HCT116 (cell line): ENCODE measurements at regions not wholly inside any gene's neighbourhood (a gene's known extent, or its start where the extent isn't known, plus 50 kb on each side); places are given as distances from the start of the nearest gene placed in this dataset.

Source experiments
- ATAC-seq: fragments of 200-7000 bp; cut with Tn5 transposase; 2 replicates; pipeline ENCODE4 v1.9.1; 2020; ENCODE audit warnings: mild to moderate bottlenecking, moderate library complexity
- BruUV-seq: library from RNA; stranded (reverse); fragments of 400-500 nt; replicated peaks from 2 replicates; lab custom pipeline; 2021; lab: Mats Ljungman, UMichigan
- CTCF ChIA-PET: fragments of 300-600 bp; sonication (Branson Sonifier 250); formaldehyde crosslinking; loops from one replicate; lab custom pipeline; 2021; ENCODE audit warnings: antibody characterized with exemption; lab: Charles Lee
- POLR2A ChIA-PET: fragments of 300-600, 350-600 bp; sonication (Branson Sonifier 250); formaldehyde crosslinking; loops from one replicate; lab custom pipeline; 2021; ENCODE audit warnings: antibody characterized with exemption; lab: Charles Lee
- RAD21 ChIA-PET, 2 experiments: fragments of 300-600 bp; sonication (Branson Sonifier 250); formaldehyde crosslinking; loops; one replicate each; lab custom pipeline; 2023; ENCODE audit warnings: low total read pairs in 2 of 2; ENCODE audit not compliant: uncharacterized antibody in 2 of 2, unreplicated experiment in 2 of 2, low non-redundant PET in 1 of 2; lab: Charles Lee
- DNase-seq: peaks from one replicate; pipeline ENCODE4 v3.0.0-alpha.2; 2010; ENCODE audit warnings: low read depth, low spot score
- H2AFZ ChIP-seq: fragments of 200-600 bp; shearing (Covaris generic), sonication (generic); 2 replicates; pipeline ENCODE4 v1.6.1; 2017; ENCODE audit warnings: low read depth, mixed run types, mixed read lengths, antibody characterized with exemption, low read length; ENCODE audit not compliant: poor library complexity, severe bottlenecking
- H3K27ac ChIP-seq: 2 replicates; pipeline ENCODE4 v1.5.1; 2012; ENCODE audit warnings: low read depth, low read length
- H3K27me3 ChIP-seq: fragments of 200-600 bp; sonication (generic); 2 replicates; pipeline ENCODE4 v1.6.1; 2016; ENCODE audit warnings: mixed run types, low read length, mixed read lengths; ENCODE audit not compliant: insufficient read depth
- H3K36me3 ChIP-seq, 2 experiments: fragments of 200-500 bp in 1 of 2; fragments of 200-600 bp in 1 of 2; sonication (Bioruptor generic) in 1 of 2; sonication (generic) in 1 of 2; 2 replicates each; pipeline versions ENCODE4 v1.5.1 to v1.6.1; 2014 to 2016; ENCODE audit warnings: low read length in 2 of 2, inconsistent platforms in 1 of 2, mixed read lengths in 1 of 2, mixed run types in 1 of 2; ENCODE audit not compliant: insufficient read depth in 2 of 2, control insufficient read depth in 1 of 2
- H3K4me1 ChIP-seq, 2 experiments: fragments of 200-600 bp in 1 of 2; sonication (generic) in 1 of 2; 2 replicates each; pipeline versions ENCODE4 v1.5.1 to v1.6.1; 2012 to 2017; ENCODE audit warnings: low read length in 2 of 2, inconsistent platforms in 1 of 2, mild to moderate bottlenecking in 1 of 2, mixed read lengths in 1 of 2, mixed run types in 1 of 2, moderate library complexity in 1 of 2; ENCODE audit not compliant: insufficient read depth in 2 of 2, control insufficient read depth in 1 of 2
- H3K4me2 ChIP-seq: fragments of 200-600 bp; sonication (generic); 2 replicates; pipeline ENCODE4 v1.6.1; 2017; ENCODE audit warnings: mixed run types, low read length, mixed read lengths
- H3K4me3 ChIP-seq, 2 experiments: fragments of 200-600 bp in 1 of 2; sonication (generic) in 1 of 2; replicated peaks in 1 of 2; 2 replicates each; pipeline ENCODE4 v1.5.1; 2011 to 2016; ENCODE audit warnings: low read length in 2 of 2, control low read depth in 1 of 2, low read depth in 1 of 2, mild to moderate bottlenecking in 1 of 2, mixed read lengths in 1 of 2, mixed run types in 1 of 2
- H3K79me2 ChIP-seq: fragments of 200-600 bp; sonication (generic); 2 replicates; pipeline ENCODE4 v1.6.1; 2017; ENCODE audit warnings: mild to moderate bottlenecking, mixed run types, low read length, moderate library complexity, mixed read lengths; ENCODE audit not compliant: insufficient read depth
- H3K9ac ChIP-seq: fragments of 200-600 bp; sonication (generic); 2 replicates; pipeline ENCODE4 v1.6.1; 2016; ENCODE audit warnings: low read length, mixed read lengths
- H3K9me2 ChIP-seq: fragments of 200-600 bp; sonication (generic), shearing (Covaris generic); 2 replicates; pipeline ENCODE4 v1.6.1; 2017; ENCODE audit warnings: mixed run types, mild to moderate bottlenecking, moderate library complexity; ENCODE audit not compliant: insufficient read depth
- H3K9me3 ChIP-seq, 2 experiments: fragments of 200-500 bp in 1 of 2; fragments of 200-600 bp in 1 of 2; sonication (Bioruptor generic) in 1 of 2; sonication (generic) in 1 of 2; 2 replicates each; pipeline ENCODE4 v1.6.1; 2014 to 2017; ENCODE audit warnings: low read length in 2 of 2, mixed read lengths in 2 of 2, inconsistent platforms in 1 of 2, low read depth in 1 of 2, mild to moderate bottlenecking in 1 of 2, mixed run types in 1 of 2, moderate library complexity in 1 of 2; ENCODE audit not compliant: control insufficient read depth in 1 of 2, insufficient read depth in 1 of 2
- H4K20me1 ChIP-seq: fragments of 200-600 bp; sonication (generic), shearing (Covaris generic); 2 replicates; pipeline ENCODE4 v1.6.1; 2017; ENCODE audit warnings: mixed run types, mild to moderate bottlenecking, moderate library complexity; ENCODE audit not compliant: insufficient read depth
- CBX3 ChIP-seq: IDR thresholded peaks from 2 replicates; pipeline ENCODE4 v1.6.1; 2012; ENCODE audit warnings: low read depth
- CEBPB ChIP-seq: IDR thresholded peaks from 2 replicates; pipeline ENCODE4 v1.6.1; 2012; ENCODE audit warnings: low read depth
- CTCF ChIP-seq, 3 experiments: fragments of 200-600 bp in 1 of 3; sonication (generic) in 1 of 3; IDR thresholded peaks in 2 of 3; conservative IDR thresholded peaks in 1 of 3; 2 replicates each; pipeline ENCODE4 v1.5.1; 2012 to 2017; ENCODE audit warnings: low read depth in 2 of 3, low read length in 2 of 3, antibody characterized with exemption in 1 of 3, borderline replicate concordance in 1 of 3, control low read depth in 1 of 3, mild to moderate bottlenecking in 1 of 3, mixed read lengths in 1 of 3, mixed run types in 1 of 3, moderate library complexity in 1 of 3; ENCODE audit not compliant: insufficient read depth in 1 of 3
- EGR1 ChIP-seq: IDR thresholded peaks from 2 replicates; pipeline ENCODE4 v1.6.1; 2012; ENCODE audit warnings: low read depth
- ELF1 ChIP-seq: IDR thresholded peaks from 2 replicates; pipeline ENCODE4 v1.6.1; 2012; ENCODE audit warnings: low read depth, borderline replicate concordance
- EZH2 ChIP-seq: fragments of 200-600 bp; sonication (generic); IDR thresholded peaks from 2 replicates; pipeline ENCODE4 v1.6.1; 2017; ENCODE audit warnings: antibody characterized with exemption, mixed run types
- EZH2phosphoT487 ChIP-seq: fragments of 200-600 bp; IDR thresholded peaks from 2 replicates; pipeline ENCODE4 v1.6.1; 2018; ENCODE audit warnings: antibody characterized with exemption, borderline replicate concordance
- FOSL1 ChIP-seq: IDR thresholded peaks from 2 replicates; pipeline ENCODE4 v1.6.1; 2012; ENCODE audit warnings: low read depth
- JUND ChIP-seq: IDR thresholded peaks from 2 replicates; pipeline ENCODE4 v1.6.1; 2012
- POLR2A ChIP-seq: IDR thresholded peaks from 2 replicates; pipeline ENCODE4 v1.7.0; 2011; ENCODE audit warnings: borderline replicate concordance; ENCODE audit not compliant: insufficient read depth, insufficient read length; ENCODE audit errors: extremely low read depth
- POLR2AphosphoS5 ChIP-seq: IDR thresholded peaks from 2 replicates; pipeline ENCODE4 v1.6.1; 2011; ENCODE audit warnings: mild to moderate bottlenecking, low read depth, low read length, moderate library complexity
- RAD21 ChIP-seq: IDR thresholded peaks from 2 replicates; pipeline ENCODE4 v1.6.1; 2012; ENCODE audit warnings: low read depth, mild to moderate bottlenecking
- SP1 ChIP-seq: IDR thresholded peaks from 2 replicates; pipeline ENCODE4 v1.6.1; 2012; ENCODE audit warnings: low read depth
- SRF ChIP-seq: IDR thresholded peaks from 2 replicates; pipeline ENCODE4 v1.6.1; 2012; ENCODE audit warnings: low read depth
- YY1 ChIP-seq: IDR thresholded peaks from 2 replicates; pipeline ENCODE4 v1.6.1; 2011; ENCODE audit warnings: low read length, low read depth, moderate library complexity, mild to moderate bottlenecking; ENCODE audit not compliant: insufficient replicate concordance; ENCODE audit errors: extremely low read depth
- ZFX ChIP-seq: fragments of 450-650 bp; IDR thresholded peaks from 2 replicates; pipeline ENCODE4 v1.6.1; 2017
- intact Hi-C: fragments of 100-400 bp; cut with micrococcal nuclease; formaldehyde crosslinking; loops from 2 replicates; pipeline ENCODE4 v1.10.0; 2022
- TF ChIP-seq, protein P1 (sequence below): IDR thresholded peaks from 2 replicates; pipeline ENCODE4 v1.6.1; 2011; ENCODE audit warnings: mild to moderate bottlenecking, low read length, moderate library complexity; ENCODE audit not compliant: insufficient replicate concordance; ENCODE audit errors: extremely low read depth
- TF ChIP-seq, protein P2 (sequence below): IDR thresholded peaks from 2 replicates; pipeline ENCODE4 v1.6.1; 2012

DNA sequence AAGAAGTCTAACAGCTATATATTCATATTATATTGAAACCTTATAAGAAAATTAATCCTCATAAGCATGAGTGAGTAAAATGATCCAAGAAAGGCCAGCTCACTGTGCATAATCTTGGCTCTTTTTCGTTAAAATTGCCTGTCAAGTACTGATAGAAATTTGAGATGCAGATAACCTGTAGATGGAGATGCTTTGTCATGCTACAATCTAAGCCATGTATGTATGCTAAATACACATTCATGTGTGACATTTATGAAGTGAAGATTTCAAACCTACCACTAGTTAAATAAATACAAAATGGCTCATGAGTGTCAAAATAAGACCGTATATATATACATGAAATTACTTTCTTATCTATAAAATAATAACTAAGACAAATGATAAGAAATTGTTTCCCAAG lies 1491.5 kb upstream of the PRMT6 start (continued):
- TF ChIP-seq YY1 = no peak
- no peak for TF ChIP-seq SRF
- TF ChIP-seq POLR2AphosphoS5 = no peak
- no peak for TF ChIP-seq CTCF (IDR thresholded peaks at IDR 0.05 in 2 of 3, conservative IDR thresholded peaks at IDR 0.05 in 1 of 3; ENCODE audit: borderline replicate concordance in 1 of 3, insufficient read depth in 1 of 3, low read depth in 2 of 3, low read length in 2 of 3)

- DNase-seq (no peak), ATAC-seq (no peak)
- H3K27me3 ChIP-seq = no peaks in the 10 kb centered on the region
- TF ChIP-seq EZH2phosphoT487 (no peak), SP1 (no peak), ZFX (no peak), RAD21 (no peak), SRF (no peak), JUND (no peak), YY1 (no peak), ELF1 (no peak), FOSL1 (no peak), CBX3 (no peak), POLR2A (no peak), EGR1 (no peak), EZH2 (no peak), CEBPB (no peak), CTCF (IDR thresholded peaks at IDR 0.05 in 2 of 3, conservative IDR thresholded peaks at IDR 0.05 in 1 of 3; ENCODE audit: borderline replicate concordance in 1 of 3, insufficient read depth in 1 of 3, low read depth in 2 of 3, low read length in 2 of 3) (no peak)
- TF ChIP-seq, protein P1, sequence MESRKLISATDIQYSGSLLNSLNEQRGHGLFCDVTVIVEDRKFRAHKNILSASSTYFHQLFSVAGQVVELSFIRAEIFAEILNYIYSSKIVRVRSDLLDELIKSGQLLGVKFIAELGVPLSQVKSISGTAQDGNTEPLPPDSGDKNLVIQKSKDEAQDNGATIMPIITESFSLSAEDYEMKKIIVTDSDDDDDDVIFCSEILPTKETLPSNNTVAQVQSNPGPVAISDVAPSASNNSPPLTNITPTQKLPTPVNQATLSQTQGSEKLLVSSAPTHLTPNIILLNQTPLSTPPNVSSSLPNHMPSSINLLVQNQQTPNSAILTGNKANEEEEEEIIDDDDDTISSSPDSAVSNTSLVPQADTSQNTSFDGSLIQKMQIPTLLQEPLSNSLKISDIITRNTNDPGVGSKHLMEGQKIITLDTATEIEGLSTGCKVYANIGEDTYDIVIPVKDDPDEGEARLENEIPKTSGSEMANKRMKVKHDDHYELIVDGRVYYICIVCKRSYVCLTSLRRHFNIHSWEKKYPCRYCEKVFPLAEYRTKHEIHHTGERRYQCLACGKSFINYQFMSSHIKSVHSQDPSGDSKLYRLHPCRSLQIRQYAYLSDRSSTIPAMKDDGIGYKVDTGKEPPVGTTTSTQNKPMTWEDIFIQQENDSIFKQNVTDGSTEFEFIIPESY = no peak
- TF ChIP-seq, protein P2, sequence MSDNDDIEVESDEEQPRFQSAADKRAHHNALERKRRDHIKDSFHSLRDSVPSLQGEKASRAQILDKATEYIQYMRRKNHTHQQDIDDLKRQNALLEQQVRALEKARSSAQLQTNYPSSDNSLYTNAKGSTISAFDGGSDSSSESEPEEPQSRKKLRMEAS = no peak
- ChIA-PET POLR2A (no interaction called here), CTCF (no interaction called here), RAD21 (no interaction called here)
- no peak overlapping the region for H3K27ac ChIP-seq
- H3K9me3 ChIP-seq = peaks cover 6 to 16% of the 10 kb centered on the region in 2 experiments; a peak in 2 of 4 replicates
- H3K36me3 ChIP-seq = no peaks in the 10 kb centered on the region
- no peak overlapping the region for H3K9ac ChIP-seq
- no peaks in the 10 kb centered on the region for H3K4me1 ChIP-seq
- H4K20me1 ChIP-seq = no peaks in the 10 kb centered on the region
- H3K79me2 ChIP-seq = no peaks in the 10 kb centered on the region
- H3K9me2 ChIP-seq = no peaks in the 10 kb centered on the region
- no peak overlapping the region for H3K4me2 ChIP-seq
- H3K4me3 ChIP-seq = no peak overlapping the region
- BruUV-seq = no TSS peak
- intact Hi-C loops = no loop called here
- H2AFZ ChIP-seq = no peak overlapping the region
Measured at GRCh38 chr1:105585791-105586190, 1470.7 kb upstream of the PRMT6 start.
